A549 (cell line): ENCODE measurements at regions not wholly inside any gene's neighbourhood (a gene's known extent, or its start where the extent isn't known, plus 50 kb on each side); places are given as distances from the start of the nearest gene placed in this dataset.

Experiments
- ATAC-seq, 2 experiments: fragments of 200-7000 bp in 1 of 2; fragments of >200 bp in 1 of 2; cut with Nextera tagmentation in 1 of 2; cut with Tn5 transposase in 1 of 2; 3 replicates each; pipeline versions ENCODE4 v1.8.0 to v1.9.1; 2018 to 2020; ENCODE audit warnings: mild to moderate bottlenecking in 1 of 2, moderate library complexity in 1 of 2
- CTCF ChIA-PET: fragments of 300-600 bp; sonication (Branson Sonifier 250); formaldehyde crosslinking; extraction: SDS; loops from one replicate; lab custom pipeline; 2021; ENCODE audit warnings: antibody characterized with exemption, inconsistent platforms; lab: Yijun Ruan, JAX
- POLR2A ChIA-PET: fragments of 350-600 bp; formaldehyde crosslinking; extraction: SDS; loops from one replicate; lab custom pipeline; 2021; ENCODE audit warnings: antibody characterized with exemption, inconsistent platforms; lab: Yijun Ruan, JAX
- DNase-seq, 2 experiments: peaks; one replicate each; pipeline versions ENCODE4 v3.0.0 to v3.0.0-alpha.2; 2011 to 2016; ENCODE audit warnings: low read depth in 1 of 2, low spot score in 1 of 2
- FAIRE-seq: peaks from 2 replicates; lab custom pipeline; 2011; peaks lifted over from hg19 to GRCh38; lab: Jason Lieb, UNC
- H3K27ac ChIP-seq, 2 experiments: fragments of >200 bp; sonication (Bioruptor Twin); formaldehyde crosslinking; 3 replicates each; pipeline ENCODE4 v1.5.1; 2016 to 2017
- H3K4me1 ChIP-seq: fragments of >200 bp; sonication (Bioruptor Twin); formaldehyde crosslinking; 3 replicates; pipeline ENCODE4 v1.6.1; 2016
- H3K4me2 ChIP-seq: fragments of >200 bp; sonication (Bioruptor Twin); formaldehyde crosslinking; 3 replicates; pipeline ENCODE4 v1.6.1; 2016
- H3K4me3 ChIP-seq: fragments of >200 bp; sonication (Bioruptor Twin); formaldehyde crosslinking; 3 replicates; pipeline ENCODE4 v1.5.1; 2016
- H3K9me3 ChIP-seq: fragments of >200 bp; sonication (Bioruptor Twin); formaldehyde crosslinking; 3 replicates; pipeline ENCODE4 v1.6.1; 2016
- CHD2 ChIP-seq: fragments of 150-350 bp; IDR thresholded peaks from 2 replicates; pipeline ENCODE4 v1.6.1; 2014; ENCODE audit warnings: low read length; ENCODE audit not compliant: partially characterized antibody
- CHD4 ChIP-seq: fragments of 200-600 bp; sonication (generic); IDR thresholded peaks from 2 replicates; pipeline ENCODE4 v1.6.1; 2016; ENCODE audit warnings: antibody characterized with exemption, mild to moderate bottlenecking, borderline replicate concordance
- EHMT2 ChIP-seq: fragments of 200-600 bp; sonication (generic); IDR thresholded peaks from 2 replicates; pipeline ENCODE4 v1.6.1; 2016; ENCODE audit warnings: antibody characterized with exemption, low read depth, mild to moderate bottlenecking, moderate library complexity
- FOXS1 ChIP-seq: fragments of 250-450 bp; sonication (Bioruptor Pico); IDR thresholded peaks from 2 replicates; pipeline ENCODE4 v1.5.0; 2020; ENCODE audit warnings: mild to moderate bottlenecking, moderate library complexity
- GATA3 ChIP-seq: IDR thresholded peaks from 2 replicates; pipeline ENCODE4 v1.6.1; 2012; ENCODE audit warnings: borderline replicate concordance
- HES2 ChIP-seq: fragments of >200 bp; sonication (Bioruptor Twin); formaldehyde crosslinking; IDR thresholded peaks from 2 replicates; pipeline ENCODE4 v1.6.1; 2016
- HMGXB4 ChIP-seq: fragments of 250-450 bp; sonication (Bioruptor Pico); IDR thresholded peaks from 2 replicates; pipeline ENCODE4 v1.5.0; 2021; ENCODE audit warnings: mild to moderate bottlenecking, moderate library complexity, borderline replicate concordance
- HOXA7 ChIP-seq: fragments of 250-450 bp; sonication (Bioruptor Pico); IDR thresholded peaks from 2 replicates; pipeline ENCODE4 v1.5.0; 2020; ENCODE audit warnings: mild to moderate bottlenecking, moderate library complexity
- HOXB5 ChIP-seq: fragments of 250-450 bp; sonication (Bioruptor Pico); IDR thresholded peaks from 2 replicates; pipeline ENCODE4 v1.5.0; 2020; ENCODE audit warnings: mild to moderate bottlenecking, moderate library complexity
- JUN ChIP-seq, 2 experiments: fragments of >200 bp; sonication (Bioruptor Twin); formaldehyde crosslinking; IDR thresholded peaks; 2 replicates in 1 of 2; 3 replicates in 1 of 2; pipeline ENCODE4 v1.6.1; 2016 to 2017
- KDM1A ChIP-seq: fragments of 200-600 bp; sonication (generic); IDR thresholded peaks from 2 replicates; pipeline ENCODE4 v1.6.1; 2016; ENCODE audit warnings: low read depth, mild to moderate bottlenecking
- MAX ChIP-seq: IDR thresholded peaks from 2 replicates; pipeline ENCODE4 v1.6.1; 2012
- NPAS2 ChIP-seq: fragments of 250-450 bp; sonication (Bioruptor Pico); IDR thresholded peaks from 2 replicates; pipeline ENCODE4 v1.8.0; 2022; ENCODE audit warnings: mild to moderate bottlenecking, moderate library complexity, borderline replicate concordance
- PBX3 ChIP-seq: IDR thresholded peaks from 2 replicates; pipeline ENCODE4 v1.6.1; 2012
- POLR2A ChIP-seq: IDR thresholded peaks from 2 replicates; pipeline ENCODE4 v1.6.1; 2012; ENCODE audit warnings: mild to moderate bottlenecking, low read length
- POLR2AphosphoS2 ChIP-seq: conservative IDR thresholded peaks from 2 replicates; pipeline ENCODE4 v1.6.1; 2012; ENCODE audit warnings: low read length, improper control_type of control experiment, inconsistent platforms
- SMC3 ChIP-seq: fragments of >200 bp; sonication (Bioruptor Twin); formaldehyde crosslinking; IDR thresholded peaks from 3 replicates; pipeline ENCODE4 v1.6.1; 2018; ENCODE audit warnings: inconsistent platforms
- SREBF2 ChIP-seq: fragments of 450-650 bp; IDR thresholded peaks from 2 replicates; pipeline ENCODE4 v1.6.1; 2014; ENCODE audit warnings: mild to moderate bottlenecking, moderate library complexity
- ZC3H11A ChIP-seq: fragments of 450-650 bp; IDR thresholded peaks from 2 replicates; pipeline ENCODE4 v1.6.1; 2014; ENCODE audit warnings: antibody characterized with exemption, mild to moderate bottlenecking
- ZSCAN20 ChIP-seq: fragments of 250-450 bp; sonication (Bioruptor Pico); IDR thresholded peaks from 2 replicates; pipeline ENCODE4 v1.8.0; 2022; ENCODE audit warnings: mild to moderate bottlenecking, moderate library complexity
- WGBS: methylation state at CpG from one replicate; pipeline ENCODE4 v1.1.6; 2017; ENCODE audit errors: missing lambda C conversion rate; 5-methylcytosine and 5-hydroxymethylcytosine counted together

- Histone ChIP-seq H3K4me2 (no peak overlapping the region), H3K27ac (no peak overlapping the region), H3K4me1 (no peaks in the 10 kb centered on the region), H3K9me3 (no peaks in the 10 kb centered on the region), H3K4me3 (no peak overlapping the region)
- TF ChIP-seq ZC3H11A: no peak
- no peak for TF ChIP-seq CHD4
- TF ChIP-seq MAX: no peak
- TF ChIP-seq EHMT2: no peak
- TF ChIP-seq POLR2A: no peak
- no peak for TF ChIP-seq NPAS2
- TF ChIP-seq PBX3: no peak
- TF ChIP-seq CHD2: no peak
- ChIA-PET POLR2A (no interaction called here), CTCF (no interaction called here)
- FAIRE-seq (no peak), DNase-seq (no peak), ATAC-seq (no peak)
- WGBS: 0% methylated on average over 3 of the region's 3 CpGs
These were observed 1739.0 kb downstream of the MAT2B start for GRCh38 chr5:165244407-165244806.

GRCh38 chr5:165258197-165258771 is 1752.9 kb downstream of the MAT2B start:
- Histone ChIP-seq H3K27ac (no peak overlapping the region), H3K4me2 (no peak overlapping the region), H3K4me3 (no peak overlapping the region), H3K9me3 (no peaks in the 10 kb centered on the region), H3K4me1 (no peaks in the 10 kb centered on the region)
- CTCF ChIA-PET: no interaction called here
- no peak for TF ChIP-seq CHD2
- TF ChIP-seq ZSCAN20 (CRISPR knock-in tag): no peak
- no peak for TF ChIP-seq POLR2AphosphoS2
- TF ChIP-seq FOXS1 (CRISPR knock-in tag): no peak
- TF ChIP-seq, all 56 proteins: peak for 0
- DNase-seq: no peak
- POLR2A ChIA-PET: no interaction called here
- 2% methylated on average over 6 of the region's 6 CpGs for WGBS
- ATAC-seq: no peak
- no peak for FAIRE-seq

- CTCF ChIA-PET: interaction anchor here (0.7 kb wide), 1 partner anchor 1186 kb away, joined by 3 read pairs; no protein-coding TSS in a partner anchor
- H3K4me3 ChIP-seq: no peak overlapping the region
- no peak for FAIRE-seq
- no peaks in the 10 kb centered on the region for H3K9me3 ChIP-seq
- H3K4me2 ChIP-seq: no peak overlapping the region
- TF ChIP-seq KDM1A (no peak), HOXA7 (no peak), GATA3 (no peak), JUN (IDR thresholded peaks at IDR 0.05) (no peak), SMC3 (no peak), HES2 (no peak), HOXB5 (CRISPR knock-in tag) (no peak), SREBF2 (no peak), HMGXB4 (CRISPR knock-in tag) (no peak)
- TF ChIP-seq, all 56 proteins: peak for 0
- POLR2A ChIA-PET: no interaction called here
- no peaks in the 10 kb centered on the region for H3K4me1 ChIP-seq
- DNase-seq (no peak), ATAC-seq (no peak)
- H3K27ac ChIP-seq: no peak overlapping the region
These were observed 1755.0 kb downstream of the MAT2B start for GRCh38 chr5:165260426-165260825.
